Keratinocyte (primary cell): ENCODE measurements at regions not wholly inside any gene's neighbourhood (a gene's known extent, or its start where the extent isn't known, plus 50 kb on each side); places are given as distances from the start of the nearest gene placed in this dataset.

ENCODE experiments used
- CTCF ChIP-seq, 3 experiments: IDR thresholded peaks in 1 of 3; conservative IDR thresholded peaks in 1 of 3; optimal IDR thresholded peaks in 1 of 3; 2 replicates in 2 of 3; 3 replicates in 1 of 3; pipeline versions ENCODE3 to v1.5.1; 2011; ENCODE audit warnings: low read length in 3 of 3, mild to moderate bottlenecking in 3 of 3, moderate library complexity in 2 of 3, control low read depth in 1 of 3, inconsistent platforms in 1 of 3; ENCODE audit not compliant: insufficient read depth in 2 of 3; ENCODE audit errors: extremely low read depth in 1 of 3
- EZH2 ChIP-seq: IDR thresholded peaks from one replicate; pipeline ENCODE4 v1.6.1; 2012; ENCODE audit warnings: inconsistent platforms, mild to moderate bottlenecking, low read length, moderate library complexity

GRCh38 chr5:90134892-90135291 is 274.7 kb downstream of the CETN3 start:
- no peak for TF ChIP-seq CTCF (optimal IDR thresholded peaks at IDR 0.05 in 1 of 3, IDR thresholded peaks at IDR 0.05 in 1 of 3, conservative IDR thresholded peaks at IDR 0.05 in 1 of 3; ENCODE audit: extremely low read depth in 1 of 3, insufficient read depth in 2 of 3, low read length in 3 of 3)
- no peak for TF ChIP-seq EZH2
